ENCODE measurements at regions not wholly inside any gene's neighbourhood (a gene's known extent, or its start where the extent isn't known, plus 50 kb on each side); places are given as distances from the start of the nearest gene placed in this dataset.

GRCh38 chr13:27679396-27679795 is 57.7 kb downstream of the POLR1D start:
- TF ChIP-seq, protein P1, sequence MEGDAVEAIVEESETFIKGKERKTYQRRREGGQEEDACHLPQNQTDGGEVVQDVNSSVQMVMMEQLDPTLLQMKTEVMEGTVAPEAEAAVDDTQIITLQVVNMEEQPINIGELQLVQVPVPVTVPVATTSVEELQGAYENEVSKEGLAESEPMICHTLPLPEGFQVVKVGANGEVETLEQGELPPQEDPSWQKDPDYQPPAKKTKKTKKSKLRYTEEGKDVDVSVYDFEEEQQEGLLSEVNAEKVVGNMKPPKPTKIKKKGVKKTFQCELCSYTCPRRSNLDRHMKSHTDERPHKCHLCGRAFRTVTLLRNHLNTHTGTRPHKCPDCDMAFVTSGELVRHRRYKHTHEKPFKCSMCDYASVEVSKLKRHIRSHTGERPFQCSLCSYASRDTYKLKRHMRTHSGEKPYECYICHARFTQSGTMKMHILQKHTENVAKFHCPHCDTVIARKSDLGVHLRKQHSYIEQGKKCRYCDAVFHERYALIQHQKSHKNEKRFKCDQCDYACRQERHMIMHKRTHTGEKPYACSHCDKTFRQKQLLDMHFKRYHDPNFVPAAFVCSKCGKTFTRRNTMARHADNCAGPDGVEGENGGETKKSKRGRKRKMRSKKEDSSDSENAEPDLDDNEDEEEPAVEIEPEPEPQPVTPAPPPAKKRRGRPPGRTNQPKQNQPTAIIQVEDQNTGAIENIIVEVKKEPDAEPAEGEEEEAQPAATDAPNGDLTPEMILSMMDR (IDR thresholded peaks at IDR 0.05 in 4 of 5, conservative IDR thresholded peaks at IDR 0.05 in 1 of 5), result no peak
- no peak for TF ChIP-seq POLR2A (IDR thresholded peaks at IDR 0.05)

Data from gastrocnemius medialis (tissue), 4 donors.